ENCODE measurements at regions not wholly inside any gene's neighbourhood (a gene's known extent, or its start where the extent isn't known, plus 50 kb on each side); places are given as distances from the start of the nearest gene placed in this dataset.

- no peak for TF ChIP-seq ZNF274 (IDR thresholded peaks at IDR 0.05; ENCODE audit: low read depth, low read length)
- no peak for TF ChIP-seq YY1 (IDR thresholded peaks at IDR 0.05; ENCODE audit: insufficient read depth, insufficient read length)
These were observed 809.6 kb upstream of the API5 start for GRCh38 chr11:42502151-42502550.

Measured in NT2/D1 (cell line).